ENCODE measurements at regions not wholly inside any gene's neighbourhood (a gene's known extent, or its start where the extent isn't known, plus 50 kb on each side); places are given as distances from the start of the nearest gene placed in this dataset.

- TF ChIP-seq CTCF (IDR thresholded peaks at IDR 0.05) (no peak), POLR2A (IDR thresholded peaks at IDR 0.05) (no peak)
Observed at GRCh38 chr7:13416071-13416470, 573.4 kb downstream of the ETV1 start.
